Type B pancreatic cell (in vitro differentiated cells): ENCODE measurements at regions not wholly inside any gene's neighbourhood (a gene's known extent, or its start where the extent isn't known, plus 50 kb on each side); places are given as distances from the start of the nearest gene placed in this dataset.

Experiments
- DNase-seq: peaks from one replicate; pipeline ENCODE4 v3.0.0; 2021; ENCODE audit warnings: mixed read lengths; ENCODE audit not compliant: unreplicated experiment; ENCODE audit errors: extremely low spot score
- H3K27ac Mint-ChIP-seq: 2 replicates; pipeline ENCODE4 v1.8.0; 2021; ENCODE audit warnings: mild to moderate bottlenecking, mixed read lengths
- H3K27me3 Mint-ChIP-seq: 2 replicates; pipeline ENCODE4 v1.8.0; 2021; ENCODE audit warnings: mixed read lengths
- H3K36me3 Mint-ChIP-seq: 2 replicates; pipeline ENCODE4 v1.8.0; 2021; ENCODE audit warnings: mixed read lengths
- H3K4me1 Mint-ChIP-seq: one replicate; pipeline ENCODE4 v1.8.0; 2021; ENCODE audit warnings: mixed read lengths; ENCODE audit not compliant: unreplicated experiment
- H3K4me3 Mint-ChIP-seq: 2 replicates; pipeline ENCODE4 v1.8.0; 2021; ENCODE audit warnings: mild to moderate bottlenecking, mixed read lengths
- H3K9me3 Mint-ChIP-seq: 2 replicates; pipeline ENCODE4 v1.8.0; 2021; ENCODE audit warnings: mixed read lengths
- CTCF ChIP-seq: fragments of 200-600 bp; sonication (generic); conservative IDR thresholded peaks from 2 replicates; pipeline ENCODE4 v1.5.0; 2021; ENCODE audit warnings: antibody characterized with exemption, mild to moderate bottlenecking

- H3K36me3 Mint-ChIP-seq, result peaks cover 4% of the 10 kb centered on the region
- H3K9me3 Mint-ChIP-seq, result peaks cover 4% of the 10 kb centered on the region
- H3K27ac Mint-ChIP-seq, result no peak overlapping the region
- H3K4me3 Mint-ChIP-seq, result no peak overlapping the region
- DNase-seq, result no peak
- H3K4me1 Mint-ChIP-seq, result peaks cover 10% of the 10 kb centered on the region
- no peaks in the 10 kb centered on the region for H3K27me3 Mint-ChIP-seq
- no peak for TF ChIP-seq CTCF
These were observed 116.4 kb upstream of the SASH1 start for GRCh38 chr6:148226284-148226683.

- Mint-ChIP-seq H3K4me1 (no peaks in the 10 kb centered on the region), H3K9me3 (peaks cover 13% of the 10 kb centered on the region), H3K27ac (peak overlapping the region; percentile 58), H3K4me3 (peak overlapping the region; percentile 32), H3K36me3 (peaks cover 2% of the 10 kb centered on the region), H3K27me3 (no peaks in the 10 kb centered on the region)
- no peak for DNase-seq
- no peak for TF ChIP-seq CTCF
These were observed 111.1 kb upstream of the SASH1 start for GRCh38 chr6:148231572-148231971.

GRCh38 chr6:148235446-148235845 lies 107.2 kb upstream of the SASH1 start:
- Mint-ChIP-seq H3K27me3 (no peaks in the 10 kb centered on the region), H3K4me1 (peaks cover 13% of the 10 kb centered on the region), H3K9me3 (peaks cover 10% of the 10 kb centered on the region), H3K4me3 (no peak overlapping the region), H3K27ac (no peak overlapping the region), H3K36me3 (no peaks in the 10 kb centered on the region)
- DNase-seq, result no peak
- no peak for TF ChIP-seq CTCF

GRCh38 chr6:148238713-148239112 lies 103.9 kb upstream of the SASH1 start:
- Mint-ChIP-seq H3K27ac (peak overlapping the region; percentile 96), H3K4me3 (no peak overlapping the region), H3K36me3 (no peaks in the 10 kb centered on the region), H3K4me1 (peaks cover 30% of the 10 kb centered on the region), H3K27me3 (no peaks in the 10 kb centered on the region), H3K9me3 (no peaks in the 10 kb centered on the region)
- TF ChIP-seq CTCF, result no peak
- DNase-seq, result no peak

GRCh38 chr6:148239215-148239614 lies 103.4 kb upstream of the SASH1 start:
- peak overlapping the region; percentile 79 for H3K4me3 Mint-ChIP-seq
- no peaks in the 10 kb centered on the region for H3K27me3 Mint-ChIP-seq
- H3K4me1 Mint-ChIP-seq, result peaks cover 30% of the 10 kb centered on the region
- TF ChIP-seq CTCF, result no peak
- no peak for DNase-seq
- H3K36me3 Mint-ChIP-seq, result no peaks in the 10 kb centered on the region
- no peaks in the 10 kb centered on the region for H3K9me3 Mint-ChIP-seq
- H3K27ac Mint-ChIP-seq, result peak overlapping the region; percentile 96

- Mint-ChIP-seq H3K4me1 (peaks cover 31% of the 10 kb centered on the region), H3K4me3 (peak overlapping the region; percentile 79), H3K27me3 (no peaks in the 10 kb centered on the region), H3K36me3 (no peaks in the 10 kb centered on the region), H3K27ac (peak overlapping the region; percentile 96), H3K9me3 (no peaks in the 10 kb centered on the region)
- no peak for DNase-seq
- TF ChIP-seq CTCF, result no peak
These were observed 102.7 kb upstream of the SASH1 start for GRCh38 chr6:148239801-148240460.
